IMR-90 (cell line): ENCODE measurements at regions not wholly inside any gene's neighbourhood (a gene's known extent, or its start where the extent isn't known, plus 50 kb on each side); places are given as distances from the start of the nearest gene placed in this dataset.

Experiments
- ATAC-seq: fragments of 200-7000 bp; cut with Tn5 transposase; 2 replicates; pipeline ENCODE4 v1.9.1; 2020; ENCODE audit warnings: low read depth, mild to moderate bottlenecking, moderate library complexity
- BruUV-seq: library from RNA; stranded (reverse); fragments of 400-500 nt; replicated peaks from 2 replicates; lab custom pipeline; 2021; lab: Mats Ljungman, UMichigan
- CTCF ChIA-PET: fragments of 300-600 bp; formaldehyde crosslinking; extraction: SDS; loops from one replicate; lab custom pipeline; 2021; ENCODE audit warnings: antibody characterized with exemption; lab: Yijun Ruan, JAX
- POLR2A ChIA-PET: fragments of 300-600 bp; sonication (Branson Sonifier 250); formaldehyde crosslinking; loops from one replicate; lab custom pipeline; 2022; ENCODE audit warnings: antibody characterized with exemption; ENCODE audit not compliant: unreplicated experiment; lab: Charles Lee
- DNase-seq: peaks from one replicate; pipeline ENCODE4 v3.0.0; 2013
- H2AFZ ChIP-seq: replicated peaks from 2 replicates; pipeline ENCODE3; 2013; ENCODE audit warnings: low read length, mild to moderate bottlenecking; ENCODE audit not compliant: poor library complexity
- H2AK5ac ChIP-seq: 2 replicates; pipeline ENCODE4 v1.6.1; 2013; ENCODE audit warnings: low read depth, low read length, inconsistent platforms
- H2AK9ac ChIP-seq: replicated peaks from 2 replicates; pipeline ENCODE3; 2013; ENCODE audit warnings: mild to moderate bottlenecking, low read depth, low read length, moderate library complexity; ENCODE audit not compliant: poor library complexity
- H2BK120ac ChIP-seq: 2 replicates; pipeline ENCODE4 v1.6.1; 2013; ENCODE audit warnings: low read depth, low read length, inconsistent platforms
- H2BK15ac ChIP-seq: 3 replicates; pipeline ENCODE4 v1.6.1; 2013; ENCODE audit warnings: low read depth, low read length, inconsistent platforms
- H2BK20ac ChIP-seq: 2 replicates; pipeline ENCODE4 v1.6.1; 2013; ENCODE audit warnings: low read depth, mild to moderate bottlenecking, inconsistent platforms, low read length, moderate library complexity
- H2BK5ac ChIP-seq: 2 replicates; pipeline ENCODE4 v1.6.1; 2013; ENCODE audit warnings: mild to moderate bottlenecking, low read depth, low read length, inconsistent platforms; ENCODE audit not compliant: poor library complexity, severe bottlenecking
- H3K14ac ChIP-seq: replicated peaks from 2 replicates; pipeline ENCODE4 v1.6.1; 2013; ENCODE audit warnings: low read depth, low read length, inconsistent platforms
- H3K18ac ChIP-seq: 2 replicates; pipeline ENCODE4 v1.6.1; 2013; ENCODE audit warnings: low read depth, low read length, control low read depth
- H3K23ac ChIP-seq: 2 replicates; pipeline ENCODE4 v1.6.1; 2013; ENCODE audit warnings: low read depth, low read length, inconsistent platforms
- H3K27ac ChIP-seq: 2 replicates; pipeline ENCODE4 v1.5.1; 2013; ENCODE audit warnings: mild to moderate bottlenecking, control low read depth, low read length; ENCODE audit not compliant: insufficient read depth
- H3K27me3 ChIP-seq: 2 replicates; pipeline ENCODE4 v1.6.1; 2013; ENCODE audit warnings: low read length; ENCODE audit not compliant: control insufficient read depth, insufficient read depth
- H3K36me3 ChIP-seq: 2 replicates; pipeline ENCODE4 v1.6.1; 2013; ENCODE audit warnings: low read length, mixed read lengths; ENCODE audit not compliant: control insufficient read depth, insufficient read depth
- H3K4ac ChIP-seq: 2 replicates; pipeline ENCODE4 v1.6.1; 2013; ENCODE audit warnings: low read depth, low read length, inconsistent platforms
- H3K4me1 ChIP-seq: 2 replicates; pipeline ENCODE4 v1.6.1; 2013; ENCODE audit warnings: low read length, mixed read lengths; ENCODE audit not compliant: control insufficient read depth, insufficient read depth
- H3K4me2 ChIP-seq: 2 replicates; pipeline ENCODE4 v1.6.1; 2013; ENCODE audit warnings: low read depth, mild to moderate bottlenecking, control low read depth, low read length, moderate library complexity
- H3K4me3 ChIP-seq: 2 replicates; pipeline ENCODE4 v1.5.1; 2013; ENCODE audit warnings: low read depth, mild to moderate bottlenecking, control low read depth, low read length, moderate library complexity; ENCODE audit not compliant: insufficient read depth
- H3K56ac ChIP-seq: 2 replicates; pipeline ENCODE4 v1.6.1; 2013; ENCODE audit warnings: low read length, inconsistent platforms; ENCODE audit not compliant: insufficient read depth; ENCODE audit errors: extremely low read depth
- H3K79me1 ChIP-seq, 2 experiments: 2 replicates each; pipeline ENCODE4 v1.6.1; 2013; ENCODE audit warnings: low read length in 2 of 2, inconsistent platforms in 1 of 2, low read depth in 1 of 2
- H3K9ac ChIP-seq: 2 replicates; pipeline ENCODE4 v1.6.1; 2013; ENCODE audit warnings: low read depth, low read length, control low read depth
- H3K9me1 ChIP-seq: 2 replicates; pipeline ENCODE4 v1.6.1; 2013; ENCODE audit warnings: low read length, inconsistent platforms; ENCODE audit not compliant: insufficient read depth
- H3K9me3 ChIP-seq: 2 replicates; pipeline ENCODE4 v1.6.1; 2013; ENCODE audit warnings: low read length; ENCODE audit not compliant: control insufficient read depth, insufficient read depth
- H4K20me1 ChIP-seq: 2 replicates; pipeline ENCODE4 v1.6.1; 2013; ENCODE audit warnings: low read length, inconsistent platforms; ENCODE audit not compliant: insufficient read depth
- H4K5ac ChIP-seq: 2 replicates; pipeline ENCODE4 v1.6.1; 2013; ENCODE audit warnings: mild to moderate bottlenecking, low read depth, low read length, control low read depth
- H4K8ac ChIP-seq, 2 experiments: 2 replicates each; pipeline ENCODE4 v1.6.1; 2013; ENCODE audit warnings: low read depth in 2 of 2, low read length in 2 of 2, control low read depth in 1 of 2, inconsistent platforms in 1 of 2
- H4K91ac ChIP-seq: 2 replicates; pipeline ENCODE4 v1.6.1; 2013; ENCODE audit warnings: low read depth, low read length, inconsistent platforms; ENCODE audit not compliant: insufficient read depth
- CHD1 ChIP-seq: IDR thresholded peaks from 2 replicates; pipeline ENCODE4 v1.6.1; 2012; ENCODE audit warnings: low read depth, low read length, improper control_type of control experiment
- MXI1 ChIP-seq: IDR thresholded peaks from 2 replicates; pipeline ENCODE4 v1.6.1; 2012; ENCODE audit warnings: low read depth, mild to moderate bottlenecking, low read length, moderate library complexity, borderline replicate concordance
- POLR2A ChIP-seq: IDR thresholded peaks from 2 replicates; pipeline ENCODE4 v1.6.1; 2012; ENCODE audit warnings: mild to moderate bottlenecking, low read depth, low read length
- RAD21 ChIP-seq: IDR thresholded peaks from 2 replicates; pipeline ENCODE4 v1.6.1; 2012; ENCODE audit warnings: low read length, improper control_type of control experiment
- USF2 ChIP-seq: fragments of 150-350 bp; IDR thresholded peaks from 2 replicates; pipeline ENCODE4 v1.6.1; 2017; ENCODE audit warnings: mild to moderate bottlenecking, antibody characterized with exemption, low read length, low read depth
- dilution Hi-C: fragments of 300-500 bp; cut with HindIII; formaldehyde crosslinking; loops from one replicate; pipeline ENCODE4 v1.14.3; 2018; ENCODE audit warnings: low sequenced_read_pairs; ENCODE audit not compliant: unreplicated experiment
- in situ Hi-C: fragments of 300-500 bp; cut with MboI; formaldehyde crosslinking; loops from 3 replicates; pipeline ENCODE4 v1.14.3; 2019; ENCODE audit warnings: low sequenced_read_pairs, inconsistent platforms, mixed read lengths
- intact Hi-C: fragments of 100-400 bp; cut with micrococcal nuclease; formaldehyde crosslinking; loops from 2 replicates; pipeline ENCODE4 v1.10.0; 2022

- Histone ChIP-seq H3K9me1 (no peaks in the 10 kb centered on the region), H4K20me1 (no peaks in the 10 kb centered on the region), H3K14ac (no peak overlapping the region), H4K91ac (no peak overlapping the region), H3K27me3 (no peaks in the 10 kb centered on the region), H3K56ac (no peak overlapping the region), H4K5ac (no peak overlapping the region), H3K36me3 (no peaks in the 10 kb centered on the region), H3K4ac (no peak overlapping the region), H2BK5ac (no peak overlapping the region), H2BK15ac (no peak overlapping the region), H3K79me1 (no peaks in the 10 kb centered on the region), H3K18ac (no peak overlapping the region), H2BK120ac (no peak overlapping the region), H2AK5ac (no peak overlapping the region), H3K4me3 (no peak overlapping the region), H2AK9ac (no peak overlapping the region), H3K9ac (no peak overlapping the region), H3K27ac (no peak overlapping the region), H3K4me1 (no peaks in the 10 kb centered on the region), H3K9me3 (peaks cover 9% of the 10 kb centered on the region), H3K23ac (no peak overlapping the region), H4K8ac (no peak overlapping the region), H2AFZ (no peak overlapping the region), H2BK20ac (no peak overlapping the region), H3K4me2 (no peak overlapping the region)
- ChIA-PET POLR2A (no interaction called here), CTCF (no interaction called here)
- no peak for ATAC-seq
- no TSS peak for BruUV-seq
- TF ChIP-seq RAD21 (no peak), CHD1 (no peak), MXI1 (no peak), POLR2A (no peak), USF2 (no peak)
- DNase-seq: no peak
- dilution Hi-C loops (no loop called here), intact Hi-C loops (no loop called here), in situ Hi-C loops (no loop called here)
These were observed 978.5 kb upstream of the FBXO33 start for GRCh38 chr14:40410708-40411107.
